Heart right ventricle (tissue), 16 donors: ENCODE measurements at regions not wholly inside any gene's neighbourhood (a gene's known extent, or its start where the extent isn't known, plus 50 kb on each side); places are given as distances from the start of the nearest gene placed in this dataset.
A peak's percentile ranks its signal among the peaks of the same experiment; 100 is the strongest.

ENCODE experiments used
- ATAC-seq, 8 donors: fragments of 200-7000 bp; cut with Tn5 transposase; one replicate each; pipeline ENCODE4 v1.9.1; 2020; ENCODE audit warnings: mild to moderate bottlenecking in 8 of 8, moderate library complexity in 8 of 8, moderate number of reproducible peaks in 1 of 8
- DNase-seq, 2 donors: peaks; one replicate each; pipeline ENCODE4 v3.0.0-alpha.2; 2020
- H3K27ac ChIP-seq, 10 donors: fragments of 200-600 bp; sonication (generic) in 2 of 10; one replicate each; pipeline versions ENCODE4 v1.5.0 to v1.8.0; 2020 to 2022; ENCODE audit warnings: mild to moderate bottlenecking in 3 of 10
- H3K27me3 ChIP-seq, 7 donors: fragments of 200-600 bp; one replicate each; pipeline ENCODE4 v1.8.0; 2021 to 2022; ENCODE audit warnings: mild to moderate bottlenecking in 2 of 7
- H3K36me3 ChIP-seq, 9 donors: fragments of 200-600 bp; sonication (generic) in 1 of 9; one replicate each; pipeline versions ENCODE4 v1.5.0 to v1.8.0; 2020 to 2022; ENCODE audit warnings: mild to moderate bottlenecking in 2 of 9
- H3K4me1 ChIP-seq, 9 donors: fragments of 200-600 bp; sonication (generic) in 1 of 9; one replicate each; pipeline versions ENCODE4 v1.5.0 to v1.8.0; 2020 to 2022; ENCODE audit warnings: mild to moderate bottlenecking in 4 of 9
- H3K4me3 ChIP-seq, 10 donors: fragments of 200-600 bp; sonication (generic) in 2 of 10; one replicate each; pipeline versions ENCODE4 v1.5.0 to v1.8.0; 2020 to 2022; ENCODE audit warnings: mild to moderate bottlenecking in 7 of 10, moderate library complexity in 2 of 10
- H3K9me3 ChIP-seq, 11 donors: fragments of 200-600 bp in 10 of 11; sonication (generic) in 2 of 11; one replicate each; pipeline versions ENCODE4 v1.5.0 to v1.8.0; 2013 to 2022; ENCODE audit warnings: mild to moderate bottlenecking in 2 of 11, control low read depth in 1 of 11, moderate library complexity in 1 of 11
- CTCF ChIP-seq, 9 donors: fragments of 200-600 bp; sonication (generic) in 2 of 9; IDR thresholded peaks; one replicate each; pipeline versions ENCODE4 v1.5.0 to v1.8.0; 2021 to 2022; ENCODE audit warnings: antibody characterized with exemption in 9 of 9, mild to moderate bottlenecking in 5 of 9, moderate library complexity in 1 of 9
- WGBS, 2 donors: extraction: QIAGEN DNeasy Blood & Tissue Kit; methylation state at CpG; one replicate each; pipeline ENCODE4 v1.1.7; 2013; ENCODE audit warnings: inconsistent platforms in 1 of 2; 5-methylcytosine and 5-hydroxymethylcytosine counted together
- intact Hi-C, 10 donors: fragments of 100-400 bp; cut with DNase I; formaldehyde crosslinking; loops; one replicate each; pipeline versions ENCODE4 v1.11.1 to v1.14.2; 2022
- donor health status: Arrhythmogenic right ventricular cardiomyopathy.
- donor health status: ischemic (EF 13 %, LVEDD 7.1; RV severe dilation, severe dysfunction).
- donor health status: healthy with polysubstance abuse.
- donor health status: DM: no; HTN: yes; CAD: no.
- donor health status: DM: no; HTN: no; CAD: no.
- donor health status: ischemic (EF 25% LVEDD 6.9; RV normal size, moderate dysfunction).
- donor health status: ischemic (EF 25% LVEDD 5.7; RV mildly dilated, moderate dysfunction).
- donor health status: healthy.
- donor health status: DM: yes; HTN: yes; CAD: no.
- donor health status: Ischemic cardiomyopathy.
- donor health status: ischemic (EF 35%, LVEDD 5.7; RV mildly dilated, moderate dysfunction).
- donor health status: nonischemic (EF 11% LVEDD 7.7; RV severe dilation, severe dysfunction).
- donor health status: DM: yes; HTN: yes; CAD: no.
- donor health status: PGD.
- donor health status: ischemic (EF 29% LVEDD 5.4; RV normal size, mild dysfunction).
- donor health status: nonischemic (EF 23%, LVEDD 6.1; RV moderate dilation, normal function).

- DNase-seq (no peak), ATAC-seq (no peak)
- Histone ChIP-seq H3K4me1 (peaks cover 0 to 20% (median 0%) of the 10 kb centered on the region in 9 donors), H3K27me3 (no peaks in the 10 kb centered on the region), H3K27ac (no peak overlapping the region), H3K36me3 (no peaks in the 10 kb centered on the region), H3K9me3 (no peaks in the 10 kb centered on the region), H3K4me3 (no peak overlapping the region)
- intact Hi-C loops: no loop called here
- no peak for TF ChIP-seq CTCF (IDR thresholded peaks at IDR 0.05)
- 93% methylated on average over 4 of the region's 4 CpGs for WGBS, 2 donors
Measured at GRCh38 chr12:45646851-45647581, 82.5 kb upstream of the ARID2 start.

DNA sequence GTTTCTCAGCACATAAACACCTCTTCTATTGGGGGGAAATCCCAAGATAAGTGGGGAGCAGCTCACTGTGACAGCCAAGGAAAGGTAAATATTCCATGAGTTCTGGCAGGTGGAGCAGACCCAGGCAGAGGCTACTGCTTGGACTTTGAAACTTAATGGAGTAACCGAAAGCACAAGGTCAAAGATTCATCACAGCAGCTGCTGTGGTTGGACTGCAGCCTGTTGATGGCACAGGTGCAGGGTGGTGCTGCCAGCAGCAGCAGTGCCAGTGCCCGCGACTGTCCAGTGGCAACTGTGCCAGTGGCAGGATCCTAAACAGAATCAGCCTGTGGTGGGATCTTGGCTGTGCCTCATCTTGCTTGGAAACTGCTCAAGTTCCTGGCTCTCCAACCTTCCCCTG, 81.4 kb upstream of the ARID2 start:
- ATAC-seq (peak in 7 of 8 donors; percentile 43 to 85 (median 76)), DNase-seq (peak; percentile 15 to 28)
- intact Hi-C loops: no loop called here
- no peaks in the 10 kb centered on the region for H3K36me3 ChIP-seq
- no peak overlapping the region for H3K27ac ChIP-seq
- no peak overlapping the region for H3K4me3 ChIP-seq
- H3K4me1 ChIP-seq: peaks cover 0 to 20% (median 0%) of the 10 kb centered on the region in 9 donors
- H3K27me3 ChIP-seq: no peaks in the 10 kb centered on the region
- H3K9me3 ChIP-seq: no peaks in the 10 kb centered on the region
- WGBS, 2 donors: 50 to 66% methylated on average over 3 of the region's 3 CpGs
- no peak for TF ChIP-seq CTCF (IDR thresholded peaks at IDR 0.05)

GRCh38 chr12:45651029-45651428, 78.5 kb upstream of the ARID2 start:
- intact Hi-C loops: no loop called here
- TF ChIP-seq CTCF (IDR thresholded peaks at IDR 0.05): no peak
- H3K27ac ChIP-seq: no peak overlapping the region
- no peaks in the 10 kb centered on the region for H3K27me3 ChIP-seq
- no peaks in the 10 kb centered on the region for H3K9me3 ChIP-seq
- DNase-seq (no peak), ATAC-seq (no peak)
- 86 to 88% methylated on average over 1 of the region's 1 CpG for WGBS, 2 donors
- H3K36me3 ChIP-seq: no peaks in the 10 kb centered on the region
- H3K4me3 ChIP-seq: no peak overlapping the region
- H3K4me1 ChIP-seq: peaks cover 0 to 5% (median 0%) of the 10 kb centered on the region in 9 donors

GRCh38 chr12:45654002-45654665, 75.4 kb upstream of the ARID2 start:
- Histone ChIP-seq H3K36me3 (no peaks in the 10 kb centered on the region), H3K27me3 (no peaks in the 10 kb centered on the region), H3K27ac (no peak overlapping the region), H3K9me3 (no peaks in the 10 kb centered on the region), H3K4me1 (peaks cover 0 to 3% (median 0%) of the 10 kb centered on the region in 9 donors), H3K4me3 (no peak overlapping the region)
- TF ChIP-seq CTCF (IDR thresholded peaks at IDR 0.05): no peak
- 92 to 93% methylated on average over 3 of the region's 3 CpGs for WGBS, 2 donors
- intact Hi-C loops: no loop called here
- no peak for ATAC-seq
- DNase-seq: no peak
